HepG2 (cell line): ENCODE measurements at regions not wholly inside any gene's neighbourhood (a gene's known extent, or its start where the extent isn't known, plus 50 kb on each side); places are given as distances from the start of the nearest gene placed in this dataset.

Experiments used
- ATAC-seq: fragments of 200-7000 bp; cut with Tn5 transposase; 3 replicates; pipeline ENCODE4 v1.9.1; 2020; ENCODE audit warnings: mild to moderate bottlenecking, moderate library complexity
- BruUV-seq: library from RNA; stranded (reverse); fragments of 400-500 nt; replicated peaks from 2 replicates; lab custom pipeline; 2021; lab: Mats Ljungman, UMichigan
- CTCF ChIA-PET: fragments of 300-600 bp; formaldehyde crosslinking; extraction: SDS; loops from one replicate; lab custom pipeline; 2021; ENCODE audit warnings: low total read pairs, inconsistent platforms, low intra/inter-chr PET ratio; lab: Yijun Ruan, JAX
- POLR2A ChIA-PET: fragments of 350-600 bp; sonication (Branson Sonifier 250); formaldehyde crosslinking; loops from one replicate; lab custom pipeline; 2020; ENCODE audit warnings: antibody characterized with exemption, inconsistent platforms; lab: Yijun Ruan, JAX
- DNase-seq: peaks from one replicate; pipeline ENCODE4 v3.0.0-alpha.2; 2015; ENCODE audit warnings: low spot score
- FAIRE-seq: peaks from 3 replicates; lab custom pipeline; 2011; peaks lifted over from hg19 to GRCh38; lab: Jason Lieb, UNC
- H2AFZ ChIP-seq: one replicate; pipeline ENCODE4 v1.6.1; 2011; ENCODE audit warnings: low read length, inconsistent platforms
- H3K27ac ChIP-seq: fragments of 300-600 bp; 3 replicates; pipeline ENCODE4 v1.8.0; 2011; ENCODE audit warnings: mixed run types, mild to moderate bottlenecking, mixed read lengths, low read length, inconsistent platforms; ENCODE audit not compliant: insufficient read depth; ENCODE audit errors: extremely low read length
- H3K27me3 ChIP-seq, 2 experiments: fragments of 200-600 bp in 1 of 2; 2 replicates in 1 of 2; 3 replicates in 1 of 2; pipeline versions ENCODE4 v1.6.0 to v1.8.0; 2011; ENCODE audit warnings: low read length in 2 of 2, mild to moderate bottlenecking in 2 of 2, moderate library complexity in 2 of 2, inconsistent platforms in 1 of 2; ENCODE audit not compliant: insufficient read depth in 2 of 2, control insufficient read depth in 1 of 2
- H3K36me3 ChIP-seq, 2 experiments: fragments of 200-600 bp in 1 of 2; replicated peaks in 1 of 2; 2 replicates in 1 of 2; 3 replicates in 1 of 2; pipeline versions ENCODE4 v1.5.1 to v1.8.0; 2011; ENCODE audit warnings: low read length in 2 of 2, inconsistent platforms in 1 of 2; ENCODE audit not compliant: insufficient read depth in 2 of 2, control insufficient read depth in 1 of 2
- H3K4me1 ChIP-seq: 2 replicates; pipeline ENCODE4 v1.5.1; 2012; ENCODE audit warnings: low read length, inconsistent platforms; ENCODE audit not compliant: insufficient read depth
- H3K4me2 ChIP-seq: 2 replicates; pipeline ENCODE4 v1.6.0; 2011; ENCODE audit warnings: low read depth, low read length, inconsistent platforms
- H3K4me3 ChIP-seq, 3 experiments: fragments of 200-600 bp in 1 of 3; sonication (generic), shearing (Covaris generic) in 1 of 3; replicated peaks in 1 of 3; 2 replicates each; pipeline ENCODE4 v1.5.1; 2011 to 2016; ENCODE audit warnings: low read length in 3 of 3, inconsistent platforms in 2 of 3, low read depth in 2 of 3, mild to moderate bottlenecking in 2 of 3, control low read depth in 1 of 3, mixed read lengths in 1 of 3; ENCODE audit not compliant: insufficient read depth in 1 of 3
- H3K79me2 ChIP-seq: one replicate; pipeline ENCODE4 v1.6.1; 2011; ENCODE audit warnings: low read length, inconsistent platforms; ENCODE audit not compliant: insufficient read depth
- H3K9ac ChIP-seq: 2 replicates; pipeline ENCODE4 v1.6.0; 2011; ENCODE audit warnings: mild to moderate bottlenecking, low read depth, low read length, inconsistent platforms; ENCODE audit not compliant: insufficient read depth
- H3K9me3 ChIP-seq: 2 replicates; pipeline ENCODE4 v1.5.1; 2012; ENCODE audit warnings: mild to moderate bottlenecking, low read length
- H4K20me1 ChIP-seq: 2 replicates; pipeline ENCODE4 v1.6.0; 2011; ENCODE audit warnings: inconsistent platforms, mild to moderate bottlenecking, low read length, moderate library complexity; ENCODE audit not compliant: insufficient read depth
- BCLAF1 ChIP-seq: fragments of 450-650 bp; IDR thresholded peaks from 2 replicates; pipeline ENCODE4 v1.6.1; 2017; ENCODE audit warnings: mild to moderate bottlenecking
- DMAP1 ChIP-seq: IDR thresholded peaks from 2 replicates; pipeline ENCODE4 v1.6.1; 2016
- E2F1 ChIP-seq: sonication (generic); formaldehyde crosslinking; IDR thresholded peaks from 2 replicates; pipeline ENCODE4 v1.5.0; 2020; ENCODE audit warnings: missing genetic modification reagents
- MTERF4 ChIP-seq: sonication (generic); formaldehyde crosslinking; IDR thresholded peaks from 2 replicates; pipeline ENCODE4 v1.8.0; 2023; ENCODE audit warnings: mild to moderate bottlenecking, missing genetic modification reagents
- NR1H2 ChIP-seq: sonication (generic); formaldehyde crosslinking; IDR thresholded peaks from 2 replicates; pipeline ENCODE4 v1.8.1; 2022; ENCODE audit warnings: low read depth, missing genetic modification reagents, borderline replicate concordance
- PLRG1 ChIP-seq: fragments of 450-650 bp; conservative IDR thresholded peaks from 2 replicates; pipeline ENCODE4 v1.6.1; 2016
- THRA ChIP-seq: sonication (generic); formaldehyde crosslinking; IDR thresholded peaks from 2 replicates; pipeline ENCODE4 v1.4.0; 2020; ENCODE audit warnings: missing genetic modification reagents, borderline replicate concordance
- XRCC5 ChIP-seq: fragments of 200-400 bp; formaldehyde crosslinking; optimal IDR thresholded peaks from 2 replicates; pipeline ENCODE3; 2017; ENCODE audit warnings: mild to moderate bottlenecking, low read length
- ZNF407 ChIP-seq: sonication (generic); formaldehyde crosslinking; IDR thresholded peaks from one replicate; pipeline ENCODE4 v1.5.1; 2020; ENCODE audit warnings: mild to moderate bottlenecking, missing genetic modification reagents; ENCODE audit errors: not compliant biosample characterization
- ZNF552 ChIP-seq: sonication (generic); formaldehyde crosslinking; IDR thresholded peaks from 2 replicates; pipeline ENCODE4 v1.9.0; 2022; ENCODE audit warnings: missing genetic modification reagents, mild to moderate bottlenecking, borderline replicate concordance
- WGBS: methylation state at CpG from one replicate; pipeline ENCODE4 v1.1.6; 2017; ENCODE audit warnings: low lambda C conversion rate; 5-methylcytosine and 5-hydroxymethylcytosine counted together
- in situ Hi-C: cut with HindIII; loops from 2 replicates; pipeline ENCODE4 v1.10.0; 2017; ENCODE audit warnings: low pct_unique_long_range_greater_than_20kb; ENCODE audit not compliant: extremely low pct_ligation_motif_present
- intact Hi-C: fragments of 100-400 bp; cut with micrococcal nuclease; formaldehyde crosslinking; loops from one replicate; pipeline ENCODE4 v1.10.0; 2022; ENCODE audit not compliant: unreplicated experiment

- FAIRE-seq (no peak), DNase-seq (no peak), ATAC-seq (no peak)
- no peaks in the 10 kb centered on the region for H3K79me2 ChIP-seq
- no peak overlapping the region for H3K4me3 ChIP-seq
- intact Hi-C loops = no loop called here
- H3K4me2 ChIP-seq = no peak overlapping the region
- H3K9me3 ChIP-seq = no peaks in the 10 kb centered on the region
- H3K27ac ChIP-seq = no peak overlapping the region
- H3K36me3 ChIP-seq = no peaks in the 10 kb centered on the region
- no peak overlapping the region for H2AFZ ChIP-seq
- CTCF ChIA-PET = no interaction called here
- 42% methylated on average over 8 of the region's 8 CpGs for WGBS
- BruUV-seq = no TSS peak
- TF ChIP-seq DMAP1 (CRISPR knock-in tag) (no peak), PLRG1 (no peak), E2F1 (CRISPR knock-in tag) (no peak), ZNF407 (CRISPR knock-in tag) (no peak), ZNF552 (no peak), BCLAF1 (no peak), NR1H2 (CRISPR knock-in tag) (no peak), MTERF4 (CRISPR knock-in tag) (no peak), THRA (CRISPR knock-in tag) (no peak), XRCC5 (no peak)
- POLR2A ChIA-PET = no interaction called here
- peaks cover 0 to 2% of the 10 kb centered on the region in 2 experiments; a peak in 1 of 5 replicates for H3K27me3 ChIP-seq
- no peaks in the 10 kb centered on the region for H3K4me1 ChIP-seq
- in situ Hi-C loops = no loop called here
- no peaks in the 10 kb centered on the region for H4K20me1 ChIP-seq
- no peak overlapping the region for H3K9ac ChIP-seq
Measured at GRCh38 chr3:135352213-135352612, 557.2 kb downstream of the EPHB1 start.
